CD4-positive, alpha-beta T cell treated with Interleukin-4 for 4 hours (primary cell): ENCODE measurements at regions not wholly inside any gene's neighbourhood (a gene's known extent, or its start where the extent isn't known, plus 50 kb on each side); places are given as distances from the start of the nearest gene placed in this dataset.

Source experiments
- DNase-seq: peaks from one replicate; pipeline ENCODE4 v3.0.0-alpha.2; 2020

DNA sequence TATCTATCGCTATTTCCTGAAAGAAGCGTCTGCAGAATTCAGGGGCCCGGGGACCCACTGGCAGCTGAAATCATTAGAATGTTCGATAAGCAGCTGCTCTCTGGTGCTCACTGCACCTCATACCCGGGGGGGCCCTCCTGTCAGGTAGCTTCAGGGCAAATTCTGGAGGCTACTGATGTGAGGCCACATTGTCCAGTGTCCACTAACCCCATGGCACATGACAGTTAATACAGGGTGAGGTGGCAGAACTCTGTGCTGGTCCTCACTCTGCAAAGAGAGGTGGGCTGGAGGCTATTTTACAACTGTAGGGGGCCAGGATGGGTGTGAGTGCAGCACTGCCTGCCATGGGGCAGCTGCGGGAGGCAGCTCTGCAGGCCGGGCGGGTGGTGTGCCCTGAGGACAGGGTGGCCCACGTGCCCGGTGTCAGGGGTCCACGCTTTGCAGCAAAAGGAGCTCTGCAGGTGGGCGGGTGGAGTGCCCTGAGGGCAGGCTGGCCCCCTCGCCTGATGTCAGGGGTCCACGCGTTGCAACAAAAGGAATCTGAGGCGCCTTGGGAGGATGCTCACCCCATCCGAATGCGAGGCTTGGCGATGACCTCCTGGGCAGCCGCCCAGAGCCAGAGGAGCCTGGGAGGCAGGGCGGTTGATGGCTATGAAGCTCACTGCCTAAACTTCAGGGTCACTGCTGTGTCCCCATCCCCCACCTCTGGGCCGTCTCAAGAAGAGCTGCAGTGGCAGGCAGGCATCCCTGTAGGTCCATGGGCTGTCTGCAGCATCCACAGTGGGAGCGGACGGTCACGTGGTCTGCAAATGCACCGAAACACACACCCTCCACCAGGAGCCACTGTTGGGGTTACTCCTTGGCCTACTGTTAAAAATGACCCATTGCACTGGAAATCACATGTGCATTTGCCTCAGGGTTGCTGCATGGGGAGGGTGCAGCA is 207.0 kb upstream of the SALL3 start:
- DNase-seq: no peak

DNA sequence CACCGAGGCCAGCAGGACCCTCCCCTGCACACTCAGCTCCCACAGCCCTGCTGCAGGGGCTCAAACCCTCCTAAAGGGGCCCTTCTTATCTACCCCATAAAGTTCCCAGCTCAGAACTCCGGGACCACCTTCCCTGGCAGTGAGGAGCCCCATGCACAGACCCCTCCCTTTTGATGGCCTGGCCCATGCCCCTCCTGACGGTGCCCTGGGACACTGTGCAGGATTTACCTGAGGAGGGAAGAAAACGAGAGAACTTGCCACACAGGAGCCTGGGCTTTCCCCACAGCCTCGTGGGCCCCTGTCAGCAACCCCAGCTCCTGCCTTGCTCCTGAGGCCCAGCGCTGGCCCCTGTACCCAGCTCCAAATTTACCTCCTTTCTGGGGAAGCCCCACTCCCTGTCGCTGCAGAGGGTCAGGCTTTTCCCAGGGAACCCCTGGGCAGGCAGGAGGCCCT is 206.3 kb upstream of the SALL3 start:
- DNase-seq: no peak

DNA sequence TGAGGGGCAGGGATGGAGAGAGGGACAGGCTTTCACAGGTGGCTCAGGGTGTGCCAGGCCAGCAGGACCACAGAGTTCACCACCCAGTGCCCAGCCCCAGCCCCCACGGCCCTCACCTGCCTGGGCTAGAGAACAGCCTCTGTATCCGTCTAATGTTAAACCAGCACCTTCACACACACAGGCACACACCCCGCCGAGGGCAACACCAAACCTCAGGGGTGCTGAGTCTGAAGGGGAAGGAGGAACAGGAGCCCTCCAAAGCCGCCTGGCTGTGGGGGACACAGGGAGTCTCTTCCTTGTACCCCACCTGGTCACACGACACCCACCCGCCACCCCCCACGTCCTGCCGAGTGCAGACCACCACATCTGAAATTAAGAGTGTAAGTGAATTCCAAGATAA is 205.8 kb upstream of the SALL3 start:
- no peak for DNase-seq

DNA sequence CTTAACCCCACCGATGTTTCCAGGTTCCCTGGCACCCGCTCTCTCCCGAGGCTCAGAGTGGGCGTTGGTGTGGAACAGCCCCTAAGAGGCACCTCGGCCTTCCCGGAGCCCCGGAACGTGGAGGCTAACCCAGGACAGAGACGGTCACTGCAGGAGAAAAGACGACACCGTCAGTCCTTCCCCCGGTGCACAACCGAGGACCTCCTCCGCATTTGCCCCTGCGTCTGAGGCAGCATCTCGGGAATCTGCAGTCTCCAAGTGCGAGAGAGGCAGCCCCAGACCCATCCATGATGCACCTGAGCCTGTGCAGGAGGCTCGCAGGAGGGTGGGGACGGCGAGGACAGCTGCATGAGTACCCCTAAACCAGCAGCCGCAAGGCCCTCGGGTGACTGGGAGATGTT is 204.9 kb upstream of the SALL3 start:
- DNase-seq: no peak

DNA sequence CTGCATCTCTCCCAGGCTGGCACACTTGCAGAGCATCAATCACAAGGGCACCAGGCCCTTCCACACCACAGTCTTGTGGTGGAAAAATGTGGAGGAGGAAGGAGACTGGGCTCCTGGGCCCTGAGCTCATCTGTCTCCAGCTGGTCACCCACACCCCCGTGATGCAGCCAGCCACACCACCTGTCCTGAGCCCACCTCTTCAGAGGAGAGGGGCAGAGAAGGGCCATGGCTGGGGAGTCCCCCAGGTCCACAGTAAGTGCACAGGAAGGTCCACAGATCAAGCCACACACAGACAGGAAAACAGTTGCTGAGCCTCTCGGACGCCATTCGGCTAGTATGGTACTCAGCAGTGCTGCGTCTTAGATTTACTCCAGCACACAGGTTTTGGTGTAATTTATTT is 203.5 kb upstream of the SALL3 start:
- no peak for DNase-seq

DNA sequence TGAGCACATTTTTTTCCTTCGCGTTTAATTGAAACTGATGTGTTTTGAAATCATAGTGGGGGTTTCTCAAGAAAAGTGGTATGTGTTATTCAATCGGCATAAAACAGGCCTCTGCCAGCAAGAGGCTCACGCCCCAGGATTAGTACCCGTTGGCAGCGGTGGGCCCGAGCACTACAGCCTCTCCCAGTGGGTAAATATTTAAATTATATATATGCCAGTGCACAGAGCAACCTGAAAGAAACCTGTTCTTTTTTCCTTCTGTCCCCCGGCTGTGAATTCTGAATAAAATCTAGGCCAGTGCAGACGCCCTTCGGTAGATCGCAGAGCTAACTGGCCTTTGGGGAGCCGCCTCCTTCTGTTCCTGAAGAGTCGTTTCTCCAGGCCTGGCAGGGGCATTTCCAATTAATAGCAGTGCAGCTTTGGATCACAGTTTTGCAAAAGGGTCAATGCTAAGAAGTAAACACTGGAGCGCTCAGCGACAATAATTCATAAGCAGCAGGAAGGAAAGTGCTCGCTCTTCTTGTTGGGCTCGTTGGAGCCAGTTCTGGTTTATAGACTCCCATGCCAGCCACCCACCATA is 202.8 kb upstream of the SALL3 start:
- DNase-seq: no peak

DNA sequence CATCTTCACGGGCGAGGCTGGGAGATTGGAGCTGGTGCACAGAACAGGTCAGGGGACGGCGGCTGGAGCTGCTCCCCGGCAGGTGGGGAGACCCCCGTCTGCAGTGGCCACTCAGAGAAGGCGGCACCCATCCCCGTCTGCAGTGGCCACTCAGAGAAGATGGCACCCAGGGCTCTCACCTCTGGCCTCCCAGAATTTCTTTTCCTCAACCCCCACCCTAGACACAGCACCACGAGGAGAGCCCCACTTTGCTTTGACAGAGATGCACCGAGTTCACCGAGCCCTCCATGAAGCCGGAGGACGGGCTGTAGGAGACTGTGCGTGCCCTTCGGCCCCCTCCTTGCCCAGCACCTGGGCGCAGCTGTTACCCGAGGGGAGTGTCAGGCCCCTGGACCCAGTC is 201.6 kb upstream of the SALL3 start:
- no peak for DNase-seq

DNA sequence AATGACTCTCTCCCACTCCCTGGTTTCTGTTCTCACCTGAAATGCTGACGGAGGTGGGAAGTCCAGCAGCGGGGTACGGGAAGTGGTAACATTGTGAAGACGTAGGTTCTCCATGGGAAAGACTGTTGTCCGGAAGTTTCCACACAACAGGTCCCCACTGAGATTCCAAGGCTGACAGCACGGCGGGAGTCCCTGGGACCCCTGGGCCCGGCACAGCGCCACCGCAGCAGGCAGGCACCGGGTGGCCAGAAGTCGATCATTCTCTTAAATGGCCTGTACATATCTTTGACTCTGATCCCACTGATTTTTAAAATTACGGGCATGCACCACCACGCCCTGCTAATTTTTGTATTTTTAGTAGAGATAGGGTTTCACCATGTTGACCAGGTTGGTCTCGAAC is 201.0 kb upstream of the SALL3 start:
- DNase-seq: no peak

DNA sequence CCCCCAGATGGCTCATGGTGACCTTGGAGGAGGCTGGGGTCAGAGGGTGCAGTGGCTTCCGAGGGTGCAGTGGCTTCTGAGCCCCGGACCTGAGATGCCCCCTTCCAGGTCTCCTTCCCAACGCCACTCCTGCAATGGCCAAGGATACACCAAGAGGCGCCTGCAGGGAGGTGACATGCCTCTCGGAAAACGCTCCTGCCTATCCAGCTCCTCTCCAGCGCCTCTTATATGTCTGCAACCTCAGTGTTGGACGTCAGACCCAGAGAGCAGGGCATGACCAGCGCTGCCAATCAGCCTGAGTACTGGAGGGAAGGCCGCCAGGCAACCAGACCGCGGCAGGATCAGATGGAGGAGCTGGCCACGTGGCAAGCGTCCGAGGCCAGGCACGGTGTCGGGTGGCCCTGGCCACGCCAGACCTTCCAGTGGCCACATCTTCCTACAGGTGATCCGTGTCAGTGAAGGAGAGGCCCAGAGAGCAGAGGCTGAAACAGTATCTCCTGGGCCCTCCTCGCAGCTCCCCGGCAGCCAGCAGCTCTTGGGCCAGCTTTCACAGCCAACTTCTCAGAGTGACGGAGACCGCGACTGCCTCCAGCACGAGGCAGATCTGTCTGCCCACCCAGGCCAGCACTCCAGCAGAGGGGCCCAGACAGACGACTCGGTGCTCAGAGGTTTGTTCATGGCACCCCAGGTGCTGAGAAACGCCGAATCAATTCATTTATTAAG is 199.5 kb upstream of the SALL3 start:
- no peak for DNase-seq

DNA sequence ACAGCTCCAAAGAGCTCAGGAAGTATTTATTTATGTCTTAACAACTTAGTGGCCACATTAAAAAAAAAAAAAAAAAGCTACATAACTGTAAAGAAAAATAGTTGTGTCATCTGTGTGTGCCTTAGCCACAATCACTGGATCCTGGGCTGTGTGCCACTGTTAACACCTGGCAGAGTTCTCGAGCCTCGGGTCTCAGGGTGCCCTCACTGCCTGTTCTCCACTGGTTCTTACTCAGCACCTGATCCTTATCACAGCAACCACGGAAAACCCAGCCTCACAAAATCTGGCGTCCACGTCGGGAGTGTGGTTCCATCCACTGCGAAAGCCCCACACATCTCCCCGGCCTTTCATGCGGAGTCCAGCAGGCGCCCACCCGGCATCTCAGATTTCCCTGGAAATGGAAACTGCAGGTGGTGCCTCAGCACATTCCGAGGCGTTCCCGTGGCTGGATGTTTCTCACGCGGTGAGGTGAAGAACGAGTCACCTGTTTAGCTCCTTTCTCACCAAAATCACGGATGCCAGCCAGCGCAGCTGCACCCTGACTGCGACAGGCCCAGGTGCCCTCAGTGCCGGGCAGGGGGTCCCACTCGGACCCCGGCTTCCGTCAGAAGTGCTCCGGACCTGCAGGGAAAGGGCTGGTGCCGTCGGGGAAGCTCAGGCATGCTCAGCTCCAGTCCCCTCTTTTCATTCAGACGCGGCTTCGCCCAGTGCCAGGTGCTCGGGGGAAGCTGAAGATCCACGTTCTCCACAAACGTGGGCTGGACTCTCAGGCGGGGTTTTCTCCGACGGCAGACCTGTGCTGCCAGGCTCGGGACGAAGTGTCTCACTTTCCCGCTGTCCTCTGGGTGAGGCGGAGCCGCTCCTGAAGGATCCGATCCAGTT is 198.7 kb upstream of the SALL3 start:
- no peak for DNase-seq

DNA sequence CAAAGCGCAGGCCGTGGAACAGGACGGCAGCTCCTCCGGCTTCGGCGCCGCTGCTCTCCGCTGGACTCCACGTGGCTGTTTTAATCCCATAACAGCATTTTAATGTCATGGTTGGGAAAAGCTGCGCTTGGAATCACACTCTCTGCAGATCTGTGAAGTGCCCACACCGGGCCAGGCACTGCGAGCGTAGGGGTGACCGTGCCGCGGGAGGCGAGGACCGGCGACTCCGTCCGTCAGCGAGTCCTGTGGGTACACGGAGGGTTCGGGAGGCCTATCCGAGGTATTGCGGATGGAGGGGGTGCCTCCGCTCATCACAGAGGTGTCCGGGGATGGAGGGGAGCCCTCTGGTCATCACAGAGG is 198.0 kb upstream of the SALL3 start:
- DNase-seq: no peak

DNA sequence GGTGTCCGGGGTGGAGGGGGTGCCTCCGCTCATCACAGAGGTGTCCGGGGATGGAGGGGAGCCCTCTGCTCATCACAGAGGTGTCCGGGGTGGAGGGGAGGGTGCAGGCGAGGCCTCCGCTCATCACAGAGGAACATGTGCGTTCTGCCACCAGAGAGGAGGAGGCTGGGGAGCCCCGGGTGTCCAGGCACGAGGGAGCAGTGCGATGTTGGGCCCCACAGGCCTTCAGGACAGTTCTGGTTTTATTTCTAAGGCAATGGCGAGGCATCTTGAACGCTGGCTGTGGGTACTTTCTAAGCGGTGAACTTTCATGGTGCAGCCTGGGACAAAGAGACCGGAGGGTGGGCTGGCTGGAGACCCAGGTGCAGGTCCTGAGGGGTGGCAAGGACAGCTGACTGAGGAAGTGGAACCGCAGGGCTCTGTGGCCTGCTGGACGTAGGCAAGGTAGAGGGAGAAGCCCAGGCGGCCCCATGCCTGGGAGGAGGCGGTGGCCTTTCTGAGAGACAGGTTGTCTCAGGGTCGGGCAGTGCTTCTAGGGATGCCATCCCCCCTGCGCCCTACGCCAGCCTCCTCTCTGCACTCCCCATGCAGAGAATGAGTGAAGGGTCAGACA is 196.6 kb upstream of the SALL3 start:
- DNase-seq: no peak

DNA sequence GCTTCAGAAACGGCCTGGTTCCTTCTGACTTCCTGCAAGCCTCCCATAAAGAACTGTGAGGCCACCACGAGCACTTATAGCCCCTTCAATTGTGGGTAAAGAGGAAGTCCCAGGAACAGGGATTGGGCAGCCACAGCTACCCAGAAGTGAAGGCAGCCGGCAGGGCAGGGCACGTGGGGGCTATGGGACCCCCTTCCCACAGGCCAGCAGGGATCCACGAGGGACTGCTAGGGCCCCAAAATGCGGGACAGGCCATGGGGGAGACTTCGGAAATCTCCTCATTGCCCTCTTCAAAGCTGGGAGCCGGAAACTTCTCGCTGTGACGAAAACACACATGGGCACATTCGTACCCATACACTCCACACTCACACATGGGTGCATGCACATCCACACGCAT is 196.1 kb upstream of the SALL3 start:
- DNase-seq: no peak

DNA sequence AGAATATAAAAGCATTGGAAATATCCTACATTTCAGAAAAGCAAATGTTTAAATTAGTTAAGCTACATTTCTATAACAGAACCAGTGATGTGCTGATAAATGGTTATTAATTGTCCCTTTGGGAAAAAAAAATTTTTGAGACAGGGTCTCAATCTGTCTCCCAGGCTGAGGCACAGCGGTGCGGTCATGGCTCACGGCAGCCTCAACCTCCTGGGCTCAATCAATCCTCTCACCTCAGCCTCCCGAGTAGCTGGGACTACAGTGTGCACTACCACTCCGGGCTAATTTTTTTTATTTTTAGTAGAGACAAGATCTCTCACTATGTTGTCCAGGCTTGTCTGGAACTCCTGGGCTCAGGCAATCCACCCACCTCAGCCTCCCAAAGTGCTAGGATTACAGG is 194.8 kb upstream of the SALL3 start:
- no peak for DNase-seq

DNA sequence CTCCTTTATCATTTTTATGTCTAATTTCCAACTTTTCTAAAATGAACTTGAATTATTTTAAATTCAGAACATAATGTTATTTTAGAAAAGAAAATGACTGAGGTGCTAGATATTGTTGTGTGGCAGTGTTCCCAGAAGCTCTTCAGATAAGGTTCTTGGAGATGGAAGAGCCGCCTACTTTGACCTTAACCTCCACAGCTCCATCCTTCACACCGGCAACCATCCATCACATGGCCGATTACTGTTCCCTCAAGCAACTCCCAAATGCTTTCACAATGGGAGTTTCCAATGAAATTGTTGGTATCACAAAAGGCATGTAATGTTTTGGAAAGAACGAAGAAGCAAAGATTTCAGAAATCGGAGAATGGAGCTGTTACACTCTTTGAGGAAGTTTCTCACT is 193.9 kb upstream of the SALL3 start:
- DNase-seq: no peak

DNA sequence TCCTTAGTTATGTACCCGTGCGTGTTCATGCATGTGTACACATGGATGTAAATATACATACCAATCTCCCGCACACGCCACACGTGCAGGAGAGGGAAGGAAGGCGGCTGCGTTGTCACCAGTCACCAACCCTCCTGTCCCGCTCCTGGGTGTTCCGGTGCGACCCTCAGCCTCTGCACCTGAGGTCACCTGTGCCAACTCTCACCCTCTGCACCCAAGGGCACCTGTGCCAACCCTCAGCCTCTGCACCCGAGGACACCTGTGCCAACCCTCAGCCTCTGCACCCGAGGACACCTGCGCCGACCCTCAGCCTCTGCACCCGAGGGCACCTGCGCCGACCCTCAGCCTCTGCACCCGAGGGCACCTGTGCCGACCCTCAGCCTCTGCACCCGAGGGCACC is 192.8 kb upstream of the SALL3 start:
- no peak for DNase-seq

DNA sequence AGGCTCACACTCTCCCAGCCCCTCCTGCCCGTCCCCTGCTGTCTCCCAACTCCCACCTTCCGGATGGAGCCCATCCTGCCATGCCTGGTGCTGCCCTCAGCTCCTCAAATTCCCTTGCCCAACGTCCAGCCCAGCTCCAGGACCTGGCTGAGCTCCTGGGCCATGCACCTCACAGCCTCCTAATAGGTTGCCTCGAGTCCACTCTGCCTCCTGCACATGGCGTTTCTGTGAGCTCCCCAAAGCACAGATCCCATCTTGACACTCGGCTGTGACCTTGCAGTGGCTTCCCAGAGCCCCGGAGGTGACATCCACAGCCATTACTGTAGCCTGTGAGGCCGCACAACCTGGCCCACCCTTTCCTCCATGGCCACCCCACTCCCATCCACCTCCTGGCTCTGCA is 191.9 kb upstream of the SALL3 start:
- DNase-seq: no peak

DNA sequence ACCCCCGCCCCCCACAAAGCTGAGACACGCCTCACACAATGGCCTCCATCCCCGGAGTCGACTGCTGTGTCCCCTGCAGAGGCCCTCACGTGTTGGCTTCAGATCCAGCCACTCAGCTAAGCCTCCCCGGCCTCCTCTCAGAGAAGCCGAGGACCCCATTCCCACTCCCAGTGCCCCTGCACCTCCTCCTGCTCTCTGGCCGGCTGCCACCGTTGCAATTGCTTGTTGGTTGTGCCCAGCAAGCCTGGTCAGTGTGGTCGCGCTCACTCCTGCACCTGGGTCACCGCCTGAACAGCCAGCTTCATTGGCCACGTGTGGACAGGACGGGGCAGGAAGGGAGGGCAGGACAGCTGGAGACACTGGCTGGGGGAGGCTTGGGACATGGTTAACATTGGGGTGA is 191.5 kb upstream of the SALL3 start:
- no peak for DNase-seq

DNA sequence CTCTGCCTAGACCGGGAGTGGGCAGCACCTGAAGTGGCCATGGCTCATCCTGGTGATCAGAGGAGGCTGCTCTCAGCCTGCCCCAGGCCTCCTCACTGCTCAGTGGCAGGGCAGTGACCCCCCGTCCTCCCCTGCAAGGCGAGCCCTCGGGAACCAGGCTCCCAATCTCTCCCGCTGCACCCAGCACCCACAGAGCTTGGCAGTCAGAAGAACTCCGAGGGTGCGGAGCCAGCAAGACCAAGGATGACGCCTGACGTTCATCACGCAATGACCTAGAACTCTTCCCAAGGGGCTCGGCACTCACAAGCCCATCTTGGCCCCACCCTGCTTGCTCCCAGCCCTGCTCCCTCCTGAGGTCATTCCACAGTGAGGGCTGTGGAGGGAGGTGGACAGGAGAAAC is 189.8 kb upstream of the SALL3 start:
- no peak for DNase-seq

DNA sequence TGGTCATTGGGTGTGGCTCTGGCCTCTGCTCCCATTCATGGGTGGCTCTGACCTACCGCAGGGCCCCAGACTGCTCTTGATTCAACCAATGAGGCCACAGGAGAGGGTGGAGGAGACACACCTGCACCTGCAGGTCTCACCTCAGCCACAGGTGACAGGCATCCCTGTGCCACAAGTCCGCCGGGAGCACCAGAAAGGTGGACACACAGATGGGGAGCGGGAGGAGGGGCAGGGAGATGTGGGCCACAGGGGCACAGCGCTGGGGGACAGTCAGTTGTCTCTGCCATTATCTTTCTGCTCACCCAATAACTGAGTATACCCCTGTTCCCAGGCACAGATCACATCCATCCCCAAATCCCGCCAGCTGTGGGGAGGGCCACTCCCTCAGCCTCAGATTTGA is 189.1 kb upstream of the SALL3 start:
- DNase-seq: no peak

DNA sequence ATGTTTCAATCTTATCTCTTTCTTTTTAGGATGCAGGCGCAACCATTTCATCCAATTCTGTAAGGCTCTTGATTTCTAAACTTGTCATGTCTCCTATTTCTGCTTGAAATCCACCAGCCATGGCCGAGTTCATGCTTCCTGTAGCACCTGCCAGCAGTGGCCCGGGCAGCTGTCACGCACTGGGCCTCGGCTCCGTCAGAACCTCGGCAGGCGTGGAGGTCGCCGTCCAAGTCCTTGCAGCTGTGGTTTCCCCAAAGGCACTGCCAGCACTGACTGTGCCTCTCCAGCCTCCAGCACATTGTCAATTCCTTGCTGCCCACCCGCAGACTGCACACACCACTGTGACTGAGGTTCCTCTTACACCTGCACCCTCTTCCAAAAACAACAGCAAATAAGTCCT is 188.7 kb upstream of the SALL3 start:
- DNase-seq: no peak

DNA sequence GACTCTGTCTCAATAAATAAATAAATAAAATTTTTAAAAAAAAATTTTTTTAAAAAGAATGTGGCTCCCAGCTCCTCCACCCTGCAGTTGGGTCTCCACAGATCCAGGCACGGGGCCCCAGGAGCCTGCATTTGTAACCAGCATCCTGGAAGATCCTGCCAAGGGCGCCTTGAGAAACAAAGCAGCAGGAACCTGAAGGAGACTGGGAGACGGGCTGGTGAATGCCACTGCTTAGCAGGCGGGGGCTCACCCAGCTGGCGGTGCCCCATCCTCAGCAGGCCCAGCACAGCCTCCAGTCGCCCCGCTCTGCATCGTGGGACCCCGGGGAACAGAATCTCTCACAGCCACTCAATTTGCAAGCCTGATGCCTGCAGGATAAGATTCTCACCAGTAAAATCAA is 187.5 kb upstream of the SALL3 start:
- no peak for DNase-seq

DNA sequence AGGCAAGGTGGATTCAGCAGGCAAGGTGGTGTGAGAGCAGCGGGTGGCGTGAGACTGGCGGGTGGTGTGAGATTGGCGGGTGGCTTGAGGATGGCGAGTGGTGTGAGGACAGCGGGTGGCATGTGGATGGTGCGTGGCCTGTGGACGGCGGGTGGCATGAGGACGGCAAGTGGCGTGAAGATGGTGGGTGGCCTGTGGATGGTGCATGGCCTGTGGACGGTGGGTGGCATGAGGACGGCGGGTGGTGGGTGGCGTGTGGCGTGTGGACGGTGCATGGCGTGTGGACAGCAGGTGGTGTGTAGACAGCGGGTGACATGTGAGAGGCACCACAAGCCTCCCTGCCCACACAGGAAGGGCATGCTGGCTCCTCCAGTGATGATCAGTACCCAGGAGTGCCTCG is 186.9 kb upstream of the SALL3 start:
- no peak for DNase-seq
